WTC11 (cell line): ENCODE measurements at regions not wholly inside any gene's neighbourhood (a gene's known extent, or its start where the extent isn't known, plus 50 kb on each side); places are given as distances from the start of the nearest gene placed in this dataset.
A peak's percentile ranks its signal among the peaks of the same experiment; 100 is the strongest.
"Not testable (repeated sequence)": the region's sequence is repeated elsewhere in the genome, so short reads cannot be mapped to it uniquely, and the experiment has no call there.

Experiments
- ATAC-seq: fragments of 200-7000 bp; cut with Tn5 transposase; 2 replicates; pipeline ENCODE4 v1.10.0; 2021; ENCODE audit warnings: mild to moderate bottlenecking, moderate library complexity
- CTCF ChIA-PET: fragments of 300-600 bp; sonication (Branson Sonifier 250); formaldehyde crosslinking; loops from one replicate; lab custom pipeline; 2021; ENCODE audit warnings: antibody characterized with exemption; lab: Charles Lee
- POLR2A ChIA-PET: fragments of 350-600 bp; sonication (Branson Sonifier 250); formaldehyde crosslinking; loops from one replicate; lab custom pipeline; 2021; ENCODE audit warnings: antibody characterized with exemption; lab: Charles Lee
- DNase-seq: peaks from one replicate; pipeline ENCODE4 v3.0.0; 2021; ENCODE audit warnings: low spot score
- H3K27ac Mint-ChIP-seq: 2 replicates; pipeline ENCODE4 v1.8.0; 2021; ENCODE audit warnings: mixed read lengths
- H3K27me3 Mint-ChIP-seq: 2 replicates; pipeline ENCODE4 v1.8.0; 2021; ENCODE audit warnings: low read depth, mild to moderate bottlenecking, moderate library complexity, mixed read lengths
- H3K36me3 Mint-ChIP-seq: 2 replicates; pipeline ENCODE4 v1.8.0; 2021; ENCODE audit warnings: mixed read lengths
- H3K4me1 Mint-ChIP-seq: 2 replicates; pipeline ENCODE4 v1.8.0; 2022; ENCODE audit warnings: mixed read lengths
- H3K4me3 Mint-ChIP-seq: 2 replicates; pipeline ENCODE4 v1.8.0; 2021; ENCODE audit warnings: mild to moderate bottlenecking, moderate library complexity, mixed read lengths
- H3K9me3 Mint-ChIP-seq: 2 replicates; pipeline ENCODE4 v1.8.0; 2021; ENCODE audit warnings: mixed read lengths
- AFF4 ChIP-seq: sonication (generic); formaldehyde crosslinking; IDR thresholded peaks from 2 replicates; pipeline ENCODE4 v1.8.1; 2023; ENCODE audit warnings: mild to moderate bottlenecking, missing genetic modification reagents, borderline replicate concordance
- ATF6 ChIP-seq: sonication (generic); formaldehyde crosslinking; IDR thresholded peaks from 2 replicates; pipeline ENCODE4 v1.8.1; 2023; ENCODE audit warnings: mild to moderate bottlenecking, missing genetic modification reagents
- ELF4 ChIP-seq: sonication (generic); formaldehyde crosslinking; IDR thresholded peaks from 2 replicates; pipeline ENCODE4 v1.8.1; 2022; ENCODE audit warnings: low read depth, mild to moderate bottlenecking, moderate library complexity, missing genetic modification reagents
- ESRRA ChIP-seq: sonication (generic); formaldehyde crosslinking; IDR thresholded peaks from 2 replicates; pipeline ENCODE4 v1.8.1; 2022; ENCODE audit warnings: mild to moderate bottlenecking, missing genetic modification reagents, borderline replicate concordance
- GTF2I ChIP-seq: fragments of 250-450 bp; sonication (Bioruptor Pico); conservative IDR thresholded peaks from 2 replicates; pipeline ENCODE4 v1.4.0; 2021; ENCODE audit warnings: mild to moderate bottlenecking
- KAT7 ChIP-seq: sonication (generic); formaldehyde crosslinking; IDR thresholded peaks from 2 replicates; pipeline ENCODE4 v1.8.1; 2023; ENCODE audit warnings: missing genetic modification reagents, mild to moderate bottlenecking, borderline replicate concordance
- NFE2L1 ChIP-seq: sonication (generic); formaldehyde crosslinking; IDR thresholded peaks from 2 replicates; pipeline ENCODE4 v1.8.1; 2023; ENCODE audit warnings: missing genetic modification reagents
- NFYB ChIP-seq: sonication (generic); formaldehyde crosslinking; conservative IDR thresholded peaks from 2 replicates; pipeline ENCODE4 v1.8.0; 2022; ENCODE audit warnings: low read depth, missing genetic modification reagents
- RELA ChIP-seq: sonication (generic); formaldehyde crosslinking; IDR thresholded peaks from 2 replicates; pipeline ENCODE4 v1.8.1; 2022; ENCODE audit warnings: missing genetic modification reagents, mild to moderate bottlenecking, borderline replicate concordance
- RORB ChIP-seq: fragments of 250-450 bp; sonication (Bioruptor Pico); IDR thresholded peaks from 2 replicates; pipeline ENCODE4 v1.9.0; 2021; ENCODE audit warnings: mild to moderate bottlenecking
- SMAD3 ChIP-seq: sonication (generic); formaldehyde crosslinking; IDR thresholded peaks from 2 replicates; pipeline ENCODE4 v1.8.0; 2022; ENCODE audit warnings: missing genetic modification reagents, mild to moderate bottlenecking, borderline replicate concordance
- STAT6 ChIP-seq: sonication (generic); formaldehyde crosslinking; conservative IDR thresholded peaks from 2 replicates; pipeline ENCODE4 v1.8.1; 2023; ENCODE audit warnings: mild to moderate bottlenecking, low read depth, missing genetic modification reagents, moderate library complexity
- TEAD4 ChIP-seq: sonication (generic); formaldehyde crosslinking; IDR thresholded peaks from 2 replicates; pipeline ENCODE4 v1.8.0; 2022; ENCODE audit warnings: mild to moderate bottlenecking, missing genetic modification reagents
- ZNF281 ChIP-seq: sonication (generic); formaldehyde crosslinking; IDR thresholded peaks from 2 replicates; pipeline ENCODE4 v1.8.0; 2023; ENCODE audit warnings: mild to moderate bottlenecking, missing genetic modification reagents
- ZNF396 ChIP-seq: fragments of 250-450 bp; sonication (Bioruptor Pico); IDR thresholded peaks from 2 replicates; pipeline ENCODE4 v1.8.0; 2021; ENCODE audit warnings: mild to moderate bottlenecking, moderate library complexity, borderline replicate concordance
- ZNF423 ChIP-seq: fragments of 250-450 bp; sonication (Bioruptor Pico); IDR thresholded peaks from 2 replicates; pipeline ENCODE4 v2.1.2; 2022; ENCODE audit warnings: mild to moderate bottlenecking, moderate library complexity
- ZNF532 ChIP-seq: fragments of 250-450 bp; sonication (Bioruptor Pico); IDR thresholded peaks from 2 replicates; pipeline ENCODE4 v1.9.0; 2021; ENCODE audit warnings: mild to moderate bottlenecking, borderline replicate concordance

- Mint-ChIP-seq H3K4me1 (no peaks in the 10 kb centered on the region; the same call in 1 of the 2 replicates), H3K27ac (no peak overlapping the region), H3K9me3 (no peaks in the 10 kb centered on the region), H3K27me3 (no peaks in the 10 kb centered on the region), H3K4me3 (no peak overlapping the region), H3K36me3 (no peaks in the 10 kb centered on the region)
- POLR2A ChIA-PET = no interaction called here
- DNase-seq (no peak), ATAC-seq (no peak)
- TF ChIP-seq NFE2L1 (CRISPR knock-in tag) (no peak), RORB (CRISPR knock-in tag) (no peak), ELF4 (CRISPR knock-in tag) (no peak), KAT7 (no peak), ZNF532 (CRISPR knock-in tag) (no peak), RELA (CRISPR knock-in tag) (no peak), ZNF281 (CRISPR knock-in tag) (no peak), ZNF396 (CRISPR knock-in tag) (no peak), GTF2I (CRISPR knock-in tag) (no peak), NFYB (CRISPR knock-in tag) (no peak), TEAD4 (CRISPR knock-in tag) (no peak)
- CTCF ChIA-PET = no interaction called here
These were observed 109.3 kb upstream of the ANKRD30BL start for GRCh38 chr2:132270981-132271546.

- DNase-seq, H3K4me3 Mint-ChIP-seq, ATAC-seq, H3K27ac Mint-ChIP-seq, CTCF ChIA-PET, POLR2A ChIA-PET, H3K9me3 Mint-ChIP-seq, H3K36me3 Mint-ChIP-seq, H3K4me1 Mint-ChIP-seq, H3K27me3 Mint-ChIP-seq: not testable (repeated sequence)
These were observed 110.0 kb upstream of the ANKRD30BL start for GRCh38 chr2:132271794-132272193.

GRCh38 chr2:132272713-132273112 is 111.0 kb upstream of the ANKRD30BL start:
- Mint-ChIP-seq H3K27me3 (no peaks in the 10 kb centered on the region; the same call in 1 of the 2 replicates), H3K4me3 (no peak overlapping the region), H3K4me1 (no peaks in the 10 kb centered on the region; the same call in 1 of the 2 replicates), H3K9me3 (peaks cover under 1% of the 10 kb centered on the region), H3K27ac (peak overlapping the region; percentile 22; the same call in 1 of the 2 replicates), H3K36me3 (peaks cover under 1% of the 10 kb centered on the region; the same call in 1 of the 2 replicates)
- ATAC-seq (no peak), DNase-seq (no peak)
- ChIA-PET POLR2A (no interaction called here), CTCF (no interaction called here)
- TF ChIP-seq ZNF423 (CRISPR knock-in tag) = no peak
- no peak for TF ChIP-seq AFF4 (CRISPR knock-in tag)
- no peak for TF ChIP-seq ESRRA (CRISPR knock-in tag)
- no peak for TF ChIP-seq ATF6
- no peak for TF ChIP-seq STAT6
- TF ChIP-seq SMAD3 = no peak
